SK-N-SH (cell line): ENCODE measurements at regions not wholly inside any gene's neighbourhood (a gene's known extent, or its start where the extent isn't known, plus 50 kb on each side); places are given as distances from the start of the nearest gene placed in this dataset.

Experiments
- CTCF ChIA-PET: fragments of 300-600, 350-600 bp; formaldehyde crosslinking; extraction: SDS; loops from one replicate; lab custom pipeline; 2021; lab: Yijun Ruan, JAX
- POLR2A ChIA-PET: fragments of 350-600 bp; sonication (Branson Sonifier 250); formaldehyde crosslinking; extraction: SDS; loops from one replicate; lab custom pipeline; 2020; ENCODE audit warnings: antibody characterized with exemption, inconsistent platforms; lab: Yijun Ruan, JAX
- DNase-seq: peaks from one replicate; pipeline ENCODE4 v3.0.0; 2012
- H2AFZ ChIP-seq: fragments of 200-600 bp; sonication (generic); 2 replicates; pipeline ENCODE4 v1.8.1; 2016; ENCODE audit warnings: antibody characterized with exemption, mild to moderate bottlenecking, low read depth
- H3F3A ChIP-seq: fragments of 200-600 bp; sonication (generic); replicated peaks from 2 replicates; pipeline ENCODE3; 2016; ENCODE audit warnings: antibody characterized with exemption, mild to moderate bottlenecking; ENCODE audit not compliant: insufficient read depth
- H3K27ac ChIP-seq, 2 experiments: fragments of 200-500 bp in 1 of 2; fragments of 200-600 bp in 1 of 2; sonication (Bioruptor generic) in 1 of 2; sonication (generic), shearing (Covaris generic) in 1 of 2; 2 replicates each; pipeline versions ENCODE4 v1.5.1 to v1.6.1; 2014 to 2016; ENCODE audit warnings: low read depth in 2 of 2, inconsistent platforms in 1 of 2, low read length in 1 of 2, mild to moderate bottlenecking in 1 of 2, mixed read lengths in 1 of 2
- H3K27me3 ChIP-seq: fragments of 200-600 bp; sonication (generic), shearing (Covaris generic); 2 replicates; pipeline ENCODE4 v1.6.1; 2016; ENCODE audit warnings: mixed run types; ENCODE audit not compliant: insufficient read depth
- H3K36me3 ChIP-seq, 2 experiments: fragments of 200-500 bp in 1 of 2; fragments of 200-600 bp in 1 of 2; sonication (Bioruptor generic) in 1 of 2; sonication (generic) in 1 of 2; replicated peaks in 1 of 2; 2 replicates each; pipeline versions ENCODE3 to v1.5.1; 2014 to 2016; ENCODE audit warnings: low read length in 1 of 2, mild to moderate bottlenecking in 1 of 2; ENCODE audit not compliant: insufficient read depth in 2 of 2, control insufficient read depth in 1 of 2
- H3K4me1 ChIP-seq, 2 experiments: fragments of 200-500 bp in 1 of 2; fragments of 200-600 bp in 1 of 2; sonication (Bioruptor generic) in 1 of 2; sonication (generic), shearing (Covaris generic) in 1 of 2; 2 replicates each; pipeline versions ENCODE4 v1.5.1 to v1.6.1; 2014 to 2016; ENCODE audit warnings: low read depth in 1 of 2, low read length in 1 of 2, mixed run types in 1 of 2; ENCODE audit not compliant: insufficient read depth in 2 of 2, control insufficient read depth in 1 of 2
- H3K4me2 ChIP-seq: fragments of 200-600 bp; sonication (generic), shearing (Covaris generic); 2 replicates; pipeline ENCODE4 v1.6.1; 2017; ENCODE audit warnings: mixed run types
- H3K4me3 ChIP-seq, 2 experiments: fragments of 200-500 bp in 1 of 2; fragments of 200-600 bp in 1 of 2; sonication (Bioruptor generic) in 1 of 2; sonication (generic), shearing (Covaris generic) in 1 of 2; 2 replicates each; pipeline versions ENCODE4 v1.5.1 to v1.8.1; 2014 to 2016; ENCODE audit warnings: low read depth in 2 of 2, inconsistent platforms in 1 of 2, low read length in 1 of 2, mild to moderate bottlenecking in 1 of 2, mixed read lengths in 1 of 2, moderate library complexity in 1 of 2
- H3K79me2 ChIP-seq: fragments of 200-600 bp; sonication (generic); 2 replicates; pipeline ENCODE4 v1.8.1; 2017; ENCODE audit warnings: mild to moderate bottlenecking; ENCODE audit not compliant: insufficient read depth
- H3K9ac ChIP-seq: fragments of 200-600 bp; sonication (generic); 2 replicates; pipeline ENCODE4 v1.6.1; 2017; ENCODE audit warnings: mixed run types
- H3K9me2 ChIP-seq: fragments of 200-600 bp; sonication (generic); 2 replicates; pipeline ENCODE4 v1.6.1; 2017; ENCODE audit warnings: mixed run types
- H3K9me3 ChIP-seq: fragments of 200-600 bp; sonication (generic); 2 replicates; pipeline ENCODE4 v1.6.1; 2017; ENCODE audit warnings: mixed run types, mild to moderate bottlenecking, moderate library complexity
- H4K20me1 ChIP-seq: fragments of 200-600 bp; sonication (generic); 2 replicates; pipeline ENCODE4 v1.6.1; 2017; ENCODE audit warnings: mild to moderate bottlenecking, mixed run types; ENCODE audit not compliant: insufficient read depth
- CTCF ChIP-seq: fragments of 200-600 bp; sonication (generic); IDR thresholded peaks from 2 replicates; pipeline ENCODE4 v1.6.1; 2017; ENCODE audit warnings: antibody characterized with exemption, mild to moderate bottlenecking, moderate library complexity
- EZH2phosphoT487 ChIP-seq: fragments of 200-600 bp; sonication (generic); IDR thresholded peaks from 2 replicates; pipeline ENCODE4 v1.6.1; 2017; ENCODE audit warnings: low read depth, mixed run types, mild to moderate bottlenecking, antibody characterized with exemption, moderate library complexity, borderline replicate concordance
- FOXM1 ChIP-seq: IDR thresholded peaks from 2 replicates; pipeline ENCODE4 v1.4.0; 2012; ENCODE audit warnings: low read depth, mild to moderate bottlenecking
- MEF2A ChIP-seq: IDR thresholded peaks from 2 replicates; pipeline ENCODE4 v1.4.0; 2012; ENCODE audit warnings: low read depth, borderline replicate concordance
- PBX3 ChIP-seq: IDR thresholded peaks from 2 replicates; pipeline ENCODE4; 2012
- POLR2AphosphoS5 ChIP-seq: IDR thresholded peaks from 2 replicates; pipeline ENCODE4 v1.6.1; 2012; ENCODE audit warnings: low read depth, low read length
- SIN3A ChIP-seq: IDR thresholded peaks from 2 replicates; pipeline ENCODE4 v1.6.1; 2012; ENCODE audit warnings: low read depth, mild to moderate bottlenecking, low read length, moderate library complexity, borderline replicate concordance
- SMC3 ChIP-seq: IDR thresholded peaks from 2 replicates; pipeline ENCODE4 v1.6.1; 2012; ENCODE audit warnings: low read depth, low read length, improper control_type of control experiment
- TAF1 ChIP-seq: IDR thresholded peaks from 2 replicates; pipeline ENCODE4 v1.6.1; 2012; ENCODE audit warnings: low read depth, mild to moderate bottlenecking, low read length, moderate library complexity, borderline replicate concordance
- TCF12 ChIP-seq: IDR thresholded peaks from 2 replicates; pipeline ENCODE4 v1.4.0; 2012
- WGBS: methylation state at CpG from one replicate; pipeline ENCODE4 v1.1.6; 2017; ENCODE audit warnings: low lambda C conversion rate; 5-methylcytosine and 5-hydroxymethylcytosine counted together
- TF ChIP-seq, protein P1 (sequence below): IDR thresholded peaks from 2 replicates; pipeline ENCODE4 v1.4.0; 2012; ENCODE audit warnings: low read depth, borderline replicate concordance
- TF ChIP-seq, protein P2 (sequence below): IDR thresholded peaks from 2 replicates; pipeline ENCODE4 v1.4.0; 2012; ENCODE audit warnings: low read depth

DNA sequence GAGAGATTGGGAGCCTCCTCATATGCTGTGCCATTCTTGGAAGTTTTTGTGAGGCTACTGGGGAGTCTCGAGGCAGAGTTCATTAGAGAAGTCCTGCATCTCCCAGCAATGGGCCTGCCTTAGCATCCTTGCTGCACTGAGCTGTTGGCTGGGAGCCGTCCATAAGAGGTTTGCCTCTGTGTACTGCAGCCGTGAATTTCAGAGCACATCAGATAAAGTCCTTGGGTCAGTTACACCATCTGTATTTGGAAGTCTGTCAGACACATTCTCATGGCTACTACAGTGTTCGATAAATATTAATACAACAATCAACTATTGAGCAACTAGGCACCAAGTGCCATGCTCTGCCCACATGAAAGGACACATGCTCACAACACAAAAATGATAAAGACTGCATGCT, 100.5 kb upstream of the SEC61G start (continued):
- TF ChIP-seq, protein P1, sequence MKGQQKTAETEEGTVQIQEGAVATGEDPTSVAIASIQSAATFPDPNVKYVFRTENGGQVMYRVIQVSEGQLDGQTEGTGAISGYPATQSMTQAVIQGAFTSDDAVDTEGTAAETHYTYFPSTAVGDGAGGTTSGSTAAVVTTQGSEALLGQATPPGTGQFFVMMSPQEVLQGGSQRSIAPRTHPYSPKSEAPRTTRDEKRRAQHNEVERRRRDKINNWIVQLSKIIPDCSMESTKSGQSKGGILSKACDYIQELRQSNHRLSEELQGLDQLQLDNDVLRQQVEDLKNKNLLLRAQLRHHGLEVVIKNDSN = no peak

DNA sequence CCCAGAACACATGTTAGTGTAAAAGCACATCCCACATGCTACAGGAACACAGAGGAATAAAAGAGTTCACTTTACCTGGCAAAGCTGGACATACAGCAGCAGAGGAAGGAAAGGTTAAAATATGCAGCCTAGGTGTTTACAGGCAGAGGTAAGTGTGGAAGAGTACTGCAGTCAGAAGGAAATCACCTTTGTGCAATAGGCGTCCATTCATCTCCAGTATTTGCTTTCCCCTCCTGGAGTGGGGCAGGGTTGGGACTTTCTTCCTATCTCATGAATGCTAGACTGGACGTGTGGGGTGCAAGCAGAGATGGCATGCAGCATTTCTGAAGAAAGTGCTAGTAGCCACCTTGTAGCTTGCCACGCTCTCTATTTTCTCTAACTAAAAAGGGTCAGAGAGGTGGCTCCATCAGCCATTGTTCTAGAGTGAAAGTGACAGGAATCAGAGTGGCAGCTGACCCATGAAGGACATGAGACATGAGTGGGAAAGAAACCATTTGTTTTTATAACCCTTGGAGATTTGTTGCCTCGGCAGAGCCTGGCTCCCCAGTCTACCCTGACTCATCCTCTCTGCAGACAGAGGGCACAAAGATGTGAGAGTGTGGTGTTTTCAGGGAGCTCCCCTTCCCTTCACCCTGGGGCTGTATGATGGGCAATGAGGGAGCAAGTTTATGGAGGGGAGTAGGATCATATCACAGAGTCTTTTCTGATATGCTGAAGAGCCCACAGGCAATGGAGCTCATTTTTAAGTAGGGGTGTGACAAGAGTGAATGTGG, 101.2 kb upstream of the SEC61G start:
- Histone ChIP-seq H3K4me1 (peaks cover 0 to 12% of the 10 kb centered on the region in 2 experiments; a peak in 1 of 4 replicates), H3K4me3 (no peak overlapping the region), H3K4me2 (peak overlapping the region; percentile 26), H3K9me2 (no peaks in the 10 kb centered on the region), H2AFZ (no peak overlapping the region), H3K9ac (no peak overlapping the region), H3K36me3 (no peaks in the 10 kb centered on the region), H3K9me3 (no peaks in the 10 kb centered on the region), H3F3A (peaks cover 8% of the 10 kb centered on the region), H3K27me3 (no peaks in the 10 kb centered on the region), H3K27ac (peak overlapping the region in 1 of 2 experiments; percentile 52; a peak in 1 of 4 replicates), H4K20me1 (no peaks in the 10 kb centered on the region), H3K79me2 (no peaks in the 10 kb centered on the region)
- 74% methylated on average over 4 of the region's 4 CpGs for WGBS
- ChIA-PET CTCF (interaction anchor here (0.9 to 1.6 kb wide), 5 partner anchors 10 to 394 kb away, joined by 3 to 7 read pairs (median 5); no protein-coding TSS in a partner anchor), POLR2A (no interaction called here)
- TF ChIP-seq POLR2AphosphoS5 = no peak
- peak; percentile 49 for TF ChIP-seq PBX3
- no peak for TF ChIP-seq FOXM1
- TF ChIP-seq EZH2phosphoT487 = no peak
- TF ChIP-seq TCF12 = no peak
- TF ChIP-seq, protein P2, sequence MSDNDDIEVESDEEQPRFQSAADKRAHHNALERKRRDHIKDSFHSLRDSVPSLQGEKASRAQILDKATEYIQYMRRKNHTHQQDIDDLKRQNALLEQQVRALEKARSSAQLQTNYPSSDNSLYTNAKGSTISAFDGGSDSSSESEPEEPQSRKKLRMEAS = no peak
- TF ChIP-seq TAF1 = no peak
- no peak for TF ChIP-seq SMC3
- no peak for TF ChIP-seq MEF2A
- no peak for DNase-seq

GRCh38 chr7:54860843-54861242, 101.8 kb upstream of the SEC61G start:
- POLR2A ChIA-PET = no interaction called here
- Histone ChIP-seq H3K4me3 (no peak overlapping the region), H3F3A (peaks cover 8% of the 10 kb centered on the region)

More at GRCh38 chr7:54860843-54861242, 101.8 kb upstream of the SEC61G start:
- TF ChIP-seq CTCF = peak; percentile 38
- no peak for TF ChIP-seq SMC3
- TF ChIP-seq SIN3A = no peak
- TF ChIP-seq, protein P2 = no peak
- TF ChIP-seq, all 33 proteins: peak for 1
- no peak for DNase-seq
- Histone ChIP-seq H3K36me3 (no peaks in the 10 kb centered on the region), H3K9ac (no peak overlapping the region), H3K27me3 (no peaks in the 10 kb centered on the region), H3K9me3 (no peaks in the 10 kb centered on the region), H3K27ac (peak overlapping the region in 1 of 2 experiments; percentile 52; a peak in 1 of 4 replicates), H3K4me1 (peaks cover 0 to 12% of the 10 kb centered on the region in 2 experiments; a peak in 1 of 4 replicates), H3K9me2 (no peaks in the 10 kb centered on the region), H3K4me2 (peak overlapping the region; percentile 26), H3K79me2 (no peaks in the 10 kb centered on the region), H4K20me1 (no peaks in the 10 kb centered on the region), H2AFZ (no peak overlapping the region)
- CTCF ChIA-PET = interaction anchor here (0.9 to 1.6 kb wide), 4 partner anchors 10 to 394 kb away, joined by 3 to 7 read pairs (median 6); no protein-coding TSS in a partner anchor
